Hepatocyte (in vitro differentiated cells): ENCODE measurements at regions not wholly inside any gene's neighbourhood (a gene's known extent, or its start where the extent isn't known, plus 50 kb on each side); places are given as distances from the start of the nearest gene placed in this dataset.
"Not testable (repeated sequence)": the region's sequence is repeated elsewhere in the genome, so short reads cannot be mapped to it uniquely, and the experiment has no call there.

Experiments used
- DNase-seq: peaks from one replicate; pipeline ENCODE4 v3.0.0-alpha.2; 2016; ENCODE audit warnings: low spot score
- H2AFZ ChIP-seq: fragments of 200-600 bp; sonication (generic); 2 replicates; pipeline ENCODE4 v1.6.0; 2016; ENCODE audit warnings: antibody characterized with exemption, mild to moderate bottlenecking
- H3K27ac ChIP-seq: fragments of 200-600 bp; sonication (generic); 2 replicates; pipeline ENCODE4 v1.5.1; 2016; ENCODE audit warnings: mild to moderate bottlenecking
- H3K27me3 ChIP-seq: fragments of 200-600 bp; sonication (generic); 2 replicates; pipeline ENCODE4 v1.6.1; 2016
- H3K36me3 ChIP-seq: fragments of 200-600 bp; sonication (generic); replicated peaks from 2 replicates; pipeline ENCODE4 v1.5.1; 2016; ENCODE audit warnings: low read depth; ENCODE audit not compliant: insufficient read depth
- H3K4me1 ChIP-seq: fragments of 200-600 bp; sonication (generic); 2 replicates; pipeline ENCODE4 v1.5.1; 2016; ENCODE audit warnings: mild to moderate bottlenecking, moderate library complexity; ENCODE audit not compliant: insufficient read depth
- H3K4me2 ChIP-seq: fragments of 200-600 bp; sonication (generic); 2 replicates; pipeline ENCODE4 v1.6.0; 2016
- H3K4me3 ChIP-seq: fragments of 200-600 bp; sonication (generic); 2 replicates; pipeline ENCODE4 v1.5.1; 2016; ENCODE audit warnings: mild to moderate bottlenecking
- H3K79me2 ChIP-seq: fragments of 200-600 bp; sonication (generic); 2 replicates; pipeline ENCODE4 v1.6.0; 2017; ENCODE audit warnings: mild to moderate bottlenecking
- H3K9me2 ChIP-seq: fragments of 200-600 bp; sonication (generic); replicated peaks from 2 replicates; pipeline ENCODE4 v1.6.0; 2017; ENCODE audit warnings: mild to moderate bottlenecking; ENCODE audit not compliant: insufficient read depth
- H3K9me3 ChIP-seq: fragments of 200-600 bp; sonication (generic); 2 replicates; pipeline ENCODE4 v1.5.1; 2016; ENCODE audit warnings: low read depth, mild to moderate bottlenecking
- H4K20me1 ChIP-seq: fragments of 200-600 bp; sonication (generic); 2 replicates; pipeline ENCODE4 v1.6.0; 2016; ENCODE audit warnings: mild to moderate bottlenecking; ENCODE audit not compliant: insufficient read depth, poor library complexity, severe bottlenecking
- EZH2 ChIP-seq: fragments of 200-600 bp; sonication (generic); IDR thresholded peaks from 2 replicates; pipeline ENCODE4 v1.6.1; 2016; ENCODE audit warnings: antibody characterized with exemption, mild to moderate bottlenecking, borderline replicate concordance
- EZH2phosphoT487 ChIP-seq: fragments of 200-600 bp; sonication (generic); IDR thresholded peaks from one replicate; pipeline ENCODE4 v1.6.1; 2018; ENCODE audit warnings: antibody characterized with exemption, mild to moderate bottlenecking, low read depth, moderate library complexity; ENCODE audit not compliant: unreplicated experiment, severe bottlenecking
- WGBS: methylation state at CpG from one replicate; pipeline ENCODE4 v1.1.6; 2016; ENCODE audit warnings: low lambda C conversion rate; ENCODE audit errors: missing lambda C conversion rate; 5-methylcytosine and 5-hydroxymethylcytosine counted together
- TF ChIP-seq, protein P1 (sequence below): fragments of 200-600 bp; sonication (generic); IDR thresholded peaks from 2 replicates; pipeline ENCODE4 v1.5.1; 2016; ENCODE audit warnings: antibody characterized with exemption, mild to moderate bottlenecking; ENCODE audit not compliant: poor library complexity

DNA sequence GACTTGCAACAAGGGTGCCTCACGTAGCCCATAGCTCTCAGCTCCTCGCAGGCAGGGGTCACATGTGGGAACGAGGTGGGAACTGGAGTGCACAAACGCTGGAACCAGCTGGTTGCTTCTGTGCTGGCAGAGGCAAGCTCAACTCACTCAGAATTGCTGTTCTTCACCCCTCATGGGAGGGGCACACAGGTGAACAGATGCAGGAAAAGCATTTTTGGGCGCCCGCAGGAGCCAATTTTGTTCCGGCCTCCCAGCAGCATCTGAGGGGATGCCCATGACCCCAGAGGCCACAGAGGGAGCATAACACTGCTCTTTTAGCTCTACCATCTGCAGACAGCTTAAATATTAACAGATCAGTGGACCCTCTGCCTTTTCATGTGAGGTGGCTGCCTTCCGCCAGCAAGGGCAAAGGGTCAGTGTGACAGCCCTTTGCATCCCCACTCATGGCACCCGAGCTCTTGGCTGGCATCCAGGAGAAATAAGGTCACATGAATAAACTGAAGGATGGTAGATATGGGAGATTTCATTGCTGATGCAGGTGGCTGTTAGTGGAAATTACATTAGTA, 196.2 kb downstream of the SLCO4C1 start:
- Histone ChIP-seq H3K27me3 (no peaks in the 10 kb centered on the region), H3K9me3 (no peaks in the 10 kb centered on the region), H3K4me1 (no peaks in the 10 kb centered on the region), H3K27ac (no peak overlapping the region), H3K79me2 (no peaks in the 10 kb centered on the region), H3K9me2 (no peaks in the 10 kb centered on the region), H2AFZ (no peak overlapping the region), H4K20me1 (no peaks in the 10 kb centered on the region), H3K4me2 (no peak overlapping the region), H3K36me3 (no peaks in the 10 kb centered on the region), H3K4me3 (no peak overlapping the region)
- WGBS: 87% methylated on average over 9 of the region's 9 CpGs
- peak; percentile 49 for DNase-seq
- no peak for TF ChIP-seq EZH2
- TF ChIP-seq EZH2phosphoT487: no peak
- TF ChIP-seq, protein P1, sequence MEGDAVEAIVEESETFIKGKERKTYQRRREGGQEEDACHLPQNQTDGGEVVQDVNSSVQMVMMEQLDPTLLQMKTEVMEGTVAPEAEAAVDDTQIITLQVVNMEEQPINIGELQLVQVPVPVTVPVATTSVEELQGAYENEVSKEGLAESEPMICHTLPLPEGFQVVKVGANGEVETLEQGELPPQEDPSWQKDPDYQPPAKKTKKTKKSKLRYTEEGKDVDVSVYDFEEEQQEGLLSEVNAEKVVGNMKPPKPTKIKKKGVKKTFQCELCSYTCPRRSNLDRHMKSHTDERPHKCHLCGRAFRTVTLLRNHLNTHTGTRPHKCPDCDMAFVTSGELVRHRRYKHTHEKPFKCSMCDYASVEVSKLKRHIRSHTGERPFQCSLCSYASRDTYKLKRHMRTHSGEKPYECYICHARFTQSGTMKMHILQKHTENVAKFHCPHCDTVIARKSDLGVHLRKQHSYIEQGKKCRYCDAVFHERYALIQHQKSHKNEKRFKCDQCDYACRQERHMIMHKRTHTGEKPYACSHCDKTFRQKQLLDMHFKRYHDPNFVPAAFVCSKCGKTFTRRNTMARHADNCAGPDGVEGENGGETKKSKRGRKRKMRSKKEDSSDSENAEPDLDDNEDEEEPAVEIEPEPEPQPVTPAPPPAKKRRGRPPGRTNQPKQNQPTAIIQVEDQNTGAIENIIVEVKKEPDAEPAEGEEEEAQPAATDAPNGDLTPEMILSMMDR: no peak

DNA sequence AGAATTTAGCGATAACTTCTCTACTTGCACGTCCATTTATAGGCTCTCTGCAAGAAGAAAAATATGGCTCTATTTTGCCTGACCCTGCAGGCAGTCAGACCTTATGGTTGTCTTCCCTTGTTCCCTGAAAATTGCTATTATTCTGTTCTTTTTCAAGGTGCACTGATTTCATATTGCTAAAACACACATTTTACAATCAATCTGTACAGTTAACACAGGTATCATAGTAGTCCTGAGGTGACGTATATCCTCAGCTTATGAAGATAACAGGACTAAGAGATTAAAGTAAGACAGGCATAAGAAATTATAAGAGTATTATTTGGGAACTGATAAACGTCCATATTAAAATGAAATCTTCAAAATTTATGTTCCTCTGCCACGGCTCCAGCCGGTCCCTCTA, 197.0 kb downstream of the SLCO4C1 start:
- H3K27ac ChIP-seq, H3K9me3 ChIP-seq, DNase-seq, H3K4me2 ChIP-seq, H3K4me3 ChIP-seq, H3K27me3 ChIP-seq, H4K20me1 ChIP-seq, H3K9me2 ChIP-seq, H2AFZ ChIP-seq, H3K36me3 ChIP-seq, H3K79me2 ChIP-seq, H3K4me1 ChIP-seq: not testable (repeated sequence)
- 93% methylated on average over 6 of the region's 6 CpGs for WGBS

DNA sequence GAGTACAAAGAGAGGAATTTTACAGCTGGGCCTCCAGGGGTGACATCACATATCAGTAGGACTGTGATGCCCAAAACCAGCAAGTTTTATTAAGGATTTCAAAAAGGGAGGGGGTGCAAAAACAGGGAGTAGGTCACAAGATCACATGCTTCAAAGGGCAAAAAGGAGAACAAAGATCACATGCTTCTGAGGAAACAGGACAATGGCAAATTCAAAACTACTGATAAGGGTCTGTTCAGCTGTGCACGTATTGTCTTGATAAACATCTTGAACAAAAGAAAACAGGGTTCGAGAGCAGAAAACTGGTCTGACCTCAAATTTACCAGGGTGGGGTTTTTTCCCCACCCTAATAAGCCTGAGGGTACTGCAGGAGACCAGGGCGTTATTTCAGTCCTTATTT, 197.5 kb downstream of the SLCO4C1 start:
- not testable (repeated sequence) for DNase-seq, H3K27me3 ChIP-seq, H3K4me1 ChIP-seq, H2AFZ ChIP-seq, H3K9me2 ChIP-seq, H3K36me3 ChIP-seq, H3K79me2 ChIP-seq, H3K27ac ChIP-seq, H3K9me3 ChIP-seq, H3K4me2 ChIP-seq, H3K4me3 ChIP-seq, H4K20me1 ChIP-seq
- WGBS: 94% methylated on average over 3 of the region's 3 CpGs

DNA sequence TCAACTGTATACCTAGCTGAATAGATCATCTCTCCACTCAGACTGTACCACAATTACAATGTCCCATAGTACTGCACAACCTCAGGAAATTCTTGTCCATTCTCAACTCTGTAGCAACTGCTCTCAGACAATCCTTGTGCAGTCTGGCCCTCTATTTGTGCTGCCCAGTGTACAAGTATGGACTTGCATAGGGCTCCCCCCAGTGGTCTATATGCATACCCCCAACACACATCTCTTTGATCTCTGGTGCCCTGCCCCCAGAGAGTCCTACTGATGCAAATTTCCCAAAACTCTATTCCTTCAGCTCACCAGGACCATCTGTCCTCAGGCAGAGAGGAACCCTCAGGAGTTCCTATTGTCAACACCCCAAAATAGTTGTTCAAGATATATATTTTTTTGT, 205.3 kb downstream of the SLCO4C1 start:
- Histone ChIP-seq H3K36me3 (no peaks in the 10 kb centered on the region), H3K27me3 (no peaks in the 10 kb centered on the region), H2AFZ (no peak overlapping the region), H3K9me3 (no peaks in the 10 kb centered on the region), H3K27ac (no peak overlapping the region), H3K79me2 (no peaks in the 10 kb centered on the region), H3K9me2 (no peaks in the 10 kb centered on the region), H3K4me2 (no peak overlapping the region), H3K4me1 (no peaks in the 10 kb centered on the region), H4K20me1 (no peaks in the 10 kb centered on the region), H3K4me3 (no peak overlapping the region)
- TF ChIP-seq EZH2phosphoT487 (no peak), EZH2 (no peak)
- TF ChIP-seq, protein P1: peak; percentile 56
- peak; percentile 74 for DNase-seq

DNA sequence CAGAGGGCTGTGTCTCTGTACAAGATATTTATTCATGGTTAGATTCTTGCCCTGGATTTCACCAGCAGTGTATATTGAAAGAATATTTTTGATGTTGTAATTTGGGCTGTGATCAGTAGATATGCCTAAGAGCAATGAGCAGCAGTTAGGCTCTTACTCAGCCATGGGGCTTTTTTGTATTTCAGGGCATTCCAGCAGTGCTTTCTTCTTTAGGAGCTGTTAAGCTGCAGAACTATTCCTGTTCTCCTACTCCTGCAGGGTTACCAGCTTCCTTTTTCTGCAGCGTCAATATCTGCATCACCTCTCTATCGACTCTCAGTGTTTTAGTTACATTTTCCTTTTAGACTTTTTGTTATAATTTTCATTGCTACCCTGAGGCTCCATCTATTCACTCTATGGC, 206.2 kb downstream of the SLCO4C1 start:
- Histone ChIP-seq H3K36me3 (no peaks in the 10 kb centered on the region), H3K4me3 (no peak overlapping the region), H2AFZ (no peak overlapping the region), H3K4me1 (no peaks in the 10 kb centered on the region), H3K9me3 (no peaks in the 10 kb centered on the region), H3K27ac (no peak overlapping the region), H3K27me3 (no peaks in the 10 kb centered on the region), H3K4me2 (no peak overlapping the region), H3K79me2 (no peaks in the 10 kb centered on the region), H3K9me2 (no peaks in the 10 kb centered on the region), H4K20me1 (no peaks in the 10 kb centered on the region)
- no peak for DNase-seq
- TF ChIP-seq, protein P1: no peak
- TF ChIP-seq EZH2: no peak
- no peak for TF ChIP-seq EZH2phosphoT487
- WGBS: 80% methylated on average over 2 of the region's 2 CpGs
